PC-9 (cell line): ENCODE measurements at regions not wholly inside any gene's neighbourhood (a gene's known extent, or its start where the extent isn't known, plus 50 kb on each side); places are given as distances from the start of the nearest gene placed in this dataset.

Experiments used
- EZH2 ChIP-seq: fragments of 200-600 bp; sonication (generic); IDR thresholded peaks from 2 replicates; pipeline ENCODE4 v1.8.0; 2017; ENCODE audit warnings: antibody characterized with exemption, low read depth
- TF ChIP-seq, protein P1 (sequence below): fragments of 200-600 bp; sonication (generic); conservative IDR thresholded peaks from 2 replicates; pipeline ENCODE4 v1.6.1; 2017; ENCODE audit warnings: mixed run types, antibody characterized with exemption, mild to moderate bottlenecking, moderate library complexity

DNA sequence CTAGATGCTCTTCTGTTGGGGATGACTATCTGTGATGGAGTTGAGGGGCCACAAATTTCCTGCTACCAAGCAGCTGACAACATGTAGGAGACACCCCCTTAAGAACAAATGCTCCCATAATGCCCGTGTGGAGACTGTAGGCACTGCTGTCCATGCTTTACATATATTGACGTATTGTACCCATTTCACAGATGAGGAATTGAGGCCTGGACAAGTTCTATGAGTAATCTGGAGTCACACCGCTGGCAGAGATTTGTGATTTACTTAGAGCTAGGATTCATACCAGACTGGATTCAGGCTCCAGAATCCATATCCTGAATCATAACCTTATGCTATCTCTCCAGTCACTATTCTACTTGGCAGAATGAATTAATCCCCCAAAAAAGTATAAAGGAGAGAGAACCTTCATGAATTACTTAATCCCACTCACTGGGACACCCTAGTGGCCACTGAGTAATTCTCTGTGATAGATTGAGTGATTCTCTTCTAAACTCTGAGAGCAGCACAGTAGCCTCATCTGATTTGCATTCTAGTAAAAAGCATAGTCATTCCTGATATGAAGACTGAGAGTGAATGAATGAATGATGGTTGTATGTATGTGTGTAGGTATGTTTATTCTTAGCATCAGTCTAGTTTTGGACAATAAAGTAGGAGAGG, 460.7 kb upstream of the MEIS1 start:
- TF ChIP-seq, protein P1, sequence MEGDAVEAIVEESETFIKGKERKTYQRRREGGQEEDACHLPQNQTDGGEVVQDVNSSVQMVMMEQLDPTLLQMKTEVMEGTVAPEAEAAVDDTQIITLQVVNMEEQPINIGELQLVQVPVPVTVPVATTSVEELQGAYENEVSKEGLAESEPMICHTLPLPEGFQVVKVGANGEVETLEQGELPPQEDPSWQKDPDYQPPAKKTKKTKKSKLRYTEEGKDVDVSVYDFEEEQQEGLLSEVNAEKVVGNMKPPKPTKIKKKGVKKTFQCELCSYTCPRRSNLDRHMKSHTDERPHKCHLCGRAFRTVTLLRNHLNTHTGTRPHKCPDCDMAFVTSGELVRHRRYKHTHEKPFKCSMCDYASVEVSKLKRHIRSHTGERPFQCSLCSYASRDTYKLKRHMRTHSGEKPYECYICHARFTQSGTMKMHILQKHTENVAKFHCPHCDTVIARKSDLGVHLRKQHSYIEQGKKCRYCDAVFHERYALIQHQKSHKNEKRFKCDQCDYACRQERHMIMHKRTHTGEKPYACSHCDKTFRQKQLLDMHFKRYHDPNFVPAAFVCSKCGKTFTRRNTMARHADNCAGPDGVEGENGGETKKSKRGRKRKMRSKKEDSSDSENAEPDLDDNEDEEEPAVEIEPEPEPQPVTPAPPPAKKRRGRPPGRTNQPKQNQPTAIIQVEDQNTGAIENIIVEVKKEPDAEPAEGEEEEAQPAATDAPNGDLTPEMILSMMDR, result no peak; the same call in 1 of the 2 replicates
- no peak for TF ChIP-seq EZH2
